Lower leg skin (tissue), 3 donors: ENCODE measurements at regions not wholly inside any gene's neighbourhood (a gene's known extent, or its start where the extent isn't known, plus 50 kb on each side); places are given as distances from the start of the nearest gene placed in this dataset.

Experiments used
- POLR2A ChIP-seq, 2 donors: fragments of 450-650 bp; IDR thresholded peaks; one replicate each; pipeline ENCODE4 v1.6.1; 2016 to 2017; ENCODE audit warnings: antibody characterized with exemption in 2 of 2, mild to moderate bottlenecking in 1 of 2, moderate library complexity in 1 of 2
- TF ChIP-seq, protein P1 (sequence below), 3 donors: fragments of 450-650 bp; IDR thresholded peaks; one replicate each; pipeline ENCODE4 v1.5.1; 2016; ENCODE audit warnings: antibody characterized with exemption in 3 of 3, mild to moderate bottlenecking in 3 of 3, moderate library complexity in 2 of 3

DNA sequence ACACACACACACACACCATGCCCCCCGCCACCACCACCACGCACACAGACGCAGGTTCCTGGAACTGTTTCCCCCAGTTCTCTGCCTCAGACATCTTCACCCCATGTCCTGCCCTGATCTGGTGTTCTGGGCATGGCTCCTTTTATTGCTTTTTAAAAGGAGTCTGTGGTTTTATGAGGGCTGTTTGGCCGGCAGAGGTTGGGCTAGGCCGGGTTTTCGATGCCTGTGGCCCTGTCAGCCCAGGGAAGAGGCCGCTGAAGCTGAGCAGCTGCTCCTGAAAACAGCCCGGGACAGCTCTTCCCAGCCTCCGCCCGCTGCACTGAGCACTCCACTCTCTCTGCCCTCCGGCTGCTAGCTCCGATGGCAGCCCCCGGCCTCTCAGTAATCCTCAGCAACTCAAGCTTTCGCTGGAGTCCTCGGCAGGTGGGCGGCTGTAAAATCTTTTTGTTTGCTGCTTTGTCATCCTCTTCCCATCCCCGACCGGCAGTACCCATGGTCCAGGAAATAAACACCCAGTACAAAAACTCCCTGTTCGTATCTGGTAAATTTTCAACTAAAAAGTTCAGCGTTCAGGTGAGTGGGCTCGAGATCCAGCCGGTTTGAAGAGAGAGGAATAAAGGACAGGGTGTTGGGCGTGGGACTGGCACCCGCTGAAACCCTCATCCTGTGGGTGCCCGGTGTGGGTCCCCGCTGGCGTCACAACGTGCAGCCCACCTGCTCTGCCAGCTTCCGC is 103.0 kb upstream of the ERCC6L2 start:
- TF ChIP-seq, protein P1, sequence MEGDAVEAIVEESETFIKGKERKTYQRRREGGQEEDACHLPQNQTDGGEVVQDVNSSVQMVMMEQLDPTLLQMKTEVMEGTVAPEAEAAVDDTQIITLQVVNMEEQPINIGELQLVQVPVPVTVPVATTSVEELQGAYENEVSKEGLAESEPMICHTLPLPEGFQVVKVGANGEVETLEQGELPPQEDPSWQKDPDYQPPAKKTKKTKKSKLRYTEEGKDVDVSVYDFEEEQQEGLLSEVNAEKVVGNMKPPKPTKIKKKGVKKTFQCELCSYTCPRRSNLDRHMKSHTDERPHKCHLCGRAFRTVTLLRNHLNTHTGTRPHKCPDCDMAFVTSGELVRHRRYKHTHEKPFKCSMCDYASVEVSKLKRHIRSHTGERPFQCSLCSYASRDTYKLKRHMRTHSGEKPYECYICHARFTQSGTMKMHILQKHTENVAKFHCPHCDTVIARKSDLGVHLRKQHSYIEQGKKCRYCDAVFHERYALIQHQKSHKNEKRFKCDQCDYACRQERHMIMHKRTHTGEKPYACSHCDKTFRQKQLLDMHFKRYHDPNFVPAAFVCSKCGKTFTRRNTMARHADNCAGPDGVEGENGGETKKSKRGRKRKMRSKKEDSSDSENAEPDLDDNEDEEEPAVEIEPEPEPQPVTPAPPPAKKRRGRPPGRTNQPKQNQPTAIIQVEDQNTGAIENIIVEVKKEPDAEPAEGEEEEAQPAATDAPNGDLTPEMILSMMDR (IDR thresholded peaks at IDR 0.05) = no peak
- TF ChIP-seq POLR2A (IDR thresholded peaks at IDR 0.05) = no peak
